GM12873 (cell line): ENCODE measurements at regions not wholly inside any gene's neighbourhood (a gene's known extent, or its start where the extent isn't known, plus 50 kb on each side); places are given as distances from the start of the nearest gene placed in this dataset.

Source experiments
- CTCF ChIP-seq: IDR thresholded peaks from 2 replicates; pipeline ENCODE4 v1.5.1; 2012; ENCODE audit warnings: low read depth, mild to moderate bottlenecking, moderate library complexity, low read length, control low read depth; ENCODE audit not compliant: insufficient read depth; ENCODE audit errors: missing control alignments

- no peak for TF ChIP-seq CTCF
Measured at GRCh38 chr7:15000157-15000556, 97.6 kb upstream of the DGKB start.

GRCh38 chr7:14999331-14999730 lies 96.8 kb upstream of the DGKB start:
- TF ChIP-seq CTCF: no peak

GRCh38 chr7:14995774-14996173 lies 93.2 kb upstream of the DGKB start:
- TF ChIP-seq CTCF: no peak

- no peak for TF ChIP-seq CTCF
Measured at GRCh38 chr7:14988941-14989340, 86.4 kb upstream of the DGKB start.

DNA sequence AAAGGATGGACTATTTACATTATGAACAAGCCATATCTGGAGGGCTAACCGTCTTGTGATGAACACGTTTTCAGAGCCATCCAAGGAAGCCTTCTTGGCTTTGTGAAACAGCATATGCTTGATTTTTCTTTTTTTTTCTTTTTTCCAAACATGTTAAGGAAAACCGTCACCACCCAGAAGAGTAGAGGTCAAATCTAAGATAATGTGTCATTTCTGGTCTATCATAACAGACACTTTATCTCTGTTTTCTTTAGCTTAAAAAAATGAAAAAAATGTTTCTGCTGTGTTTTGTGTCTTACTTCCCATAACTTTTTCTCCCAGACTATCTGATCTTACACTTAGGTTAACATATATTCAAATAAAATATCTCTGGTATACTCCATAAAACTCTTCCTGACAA lies 76.1 kb upstream of the DGKB start:
- TF ChIP-seq CTCF: no peak

- TF ChIP-seq CTCF: no peak
Measured at GRCh38 chr7:14974688-14975087, 72.1 kb upstream of the DGKB start.

- no peak for TF ChIP-seq CTCF
Measured at GRCh38 chr7:14973712-14974428, 71.3 kb upstream of the DGKB start.
